ENCODE measurements at regions not wholly inside any gene's neighbourhood (a gene's known extent, or its start where the extent isn't known, plus 50 kb on each side); places are given as distances from the start of the nearest gene placed in this dataset.

DNA sequence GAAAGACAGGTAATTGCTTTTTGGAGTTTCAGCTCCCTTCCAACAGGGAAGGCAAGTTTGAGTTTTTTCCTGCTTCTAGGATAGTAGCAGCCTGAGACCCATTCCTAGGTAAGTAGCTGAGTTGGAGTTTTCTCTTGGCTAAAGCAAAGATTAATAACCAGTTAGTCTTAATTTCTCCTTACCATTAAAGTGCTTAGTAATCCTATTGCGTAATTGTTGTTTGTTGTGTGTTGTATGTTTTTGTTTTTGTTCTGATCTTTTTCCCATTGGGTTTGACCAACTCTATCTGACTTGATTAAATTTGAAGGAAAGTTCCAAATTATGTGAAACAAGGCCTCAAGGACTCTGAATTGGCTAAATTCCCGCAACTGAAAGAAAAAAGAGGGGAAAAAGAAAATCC is 83.5 kb downstream of the TBX22 start:
- H3K4me3 ChIP-seq (ENCODE audit: low read length): no peak overlapping the region

DNA sequence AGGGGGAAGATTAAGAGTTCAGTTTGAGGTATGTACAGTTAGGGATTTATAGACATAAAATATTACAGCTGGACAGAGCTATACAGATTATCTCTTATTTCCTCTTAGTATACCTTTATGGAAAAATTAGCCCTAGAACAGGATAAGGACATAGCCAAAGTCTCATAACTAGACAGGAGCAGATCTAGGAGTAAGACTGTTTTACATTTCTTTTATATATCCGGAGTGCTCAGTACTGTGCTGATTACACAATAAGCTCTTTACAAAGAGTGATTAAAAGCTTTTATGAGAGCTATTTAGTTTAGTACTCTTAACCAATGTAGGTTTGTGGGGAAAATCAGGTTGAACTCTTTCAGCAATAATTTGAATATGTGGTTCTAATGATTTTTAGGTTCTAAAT is 105.8 kb downstream of the TBX22 start:
- no peak for DNase-seq
- no peaks in the 10 kb centered on the region for H3K4me1 ChIP-seq (ENCODE audit: low read length)
- no peak overlapping the region for H2AFZ ChIP-seq (ENCODE audit: low read length)
- H3K4me3 ChIP-seq (ENCODE audit: low read length): no peak overlapping the region
- no peak overlapping the region for H3K9ac ChIP-seq (ENCODE audit: low read length)
- H3K36me3 ChIP-seq (ENCODE audit: insufficient read depth, low read length): no peaks in the 10 kb centered on the region
- no peaks in the 10 kb centered on the region for H4K20me1 ChIP-seq (ENCODE audit: insufficient read depth, low read depth, low read length)
- no peaks in the 10 kb centered on the region for H3K79me2 ChIP-seq (ENCODE audit: low read length)
- H3K27ac ChIP-seq (ENCODE audit: low read length): no peak overlapping the region
- H3K9me3 ChIP-seq (ENCODE audit: low read length): no peaks in the 10 kb centered on the region; the same call in 1 of the 2 replicates
- H3K27me3 ChIP-seq (ENCODE audit: low read length): no peaks in the 10 kb centered on the region
- no peaks in the 10 kb centered on the region for H3K9me2 ChIP-seq (replicated peaks; ENCODE audit: insufficient read depth, low read length)
- H3K4me2 ChIP-seq (ENCODE audit: low read depth, low read length, poor library complexity, severe bottlenecking): no peak overlapping the region

More for the DNA sequence above, 83.5 kb downstream of the TBX22 start:
- Histone ChIP-seq H3K9me2 (replicated peaks; ENCODE audit: insufficient read depth, low read length) (no peaks in the 10 kb centered on the region), H3K4me2 (ENCODE audit: low read depth, low read length, poor library complexity, severe bottlenecking) (no peak overlapping the region), H2AFZ (ENCODE audit: low read length) (no peak overlapping the region), H3K79me2 (ENCODE audit: low read length) (no peaks in the 10 kb centered on the region), H4K20me1 (ENCODE audit: insufficient read depth, low read depth, low read length) (no peaks in the 10 kb centered on the region), H3K4me1 (ENCODE audit: low read length) (no peaks in the 10 kb centered on the region), H3K9ac (ENCODE audit: low read length) (no peak overlapping the region), H3K27me3 (ENCODE audit: low read length) (no peaks in the 10 kb centered on the region), H3K36me3 (ENCODE audit: insufficient read depth, low read length) (no peaks in the 10 kb centered on the region), H3K27ac (ENCODE audit: low read length) (no peak overlapping the region), H3K9me3 (ENCODE audit: low read length) (peaks cover 10% of the 10 kb centered on the region; the same call in 1 of the 2 replicates)
- DNase-seq: no peak

DNA sequence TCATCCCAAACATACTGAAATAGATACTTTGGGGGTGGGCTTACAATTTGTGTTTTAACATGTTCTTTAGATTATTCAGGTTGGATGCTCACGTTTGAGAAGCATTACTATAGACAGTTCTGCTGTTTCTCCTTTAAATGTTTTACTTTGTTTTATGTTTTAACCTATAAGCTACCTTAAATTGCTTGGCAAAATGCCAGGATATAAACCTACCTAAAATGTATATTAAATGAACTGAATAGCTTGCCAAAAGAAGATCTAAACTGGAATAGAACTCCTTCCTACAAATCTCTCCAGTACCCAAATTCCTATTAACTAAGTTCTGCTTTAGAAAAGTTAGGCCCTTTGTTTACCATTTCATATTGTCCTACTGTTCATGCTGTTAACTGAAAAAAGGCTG is 124.4 kb downstream of the TBX22 start:
- Histone ChIP-seq H2AFZ (ENCODE audit: low read length) (no peak overlapping the region), H3K9ac (ENCODE audit: low read length) (no peak overlapping the region), H3K9me2 (replicated peaks; ENCODE audit: insufficient read depth, low read length) (no peaks in the 10 kb centered on the region), H3K9me3 (ENCODE audit: low read length) (peaks cover 21% of the 10 kb centered on the region), H3K79me2 (ENCODE audit: low read length) (no peaks in the 10 kb centered on the region), H3K27ac (ENCODE audit: low read length) (no peak overlapping the region), H3K36me3 (ENCODE audit: insufficient read depth, low read length) (no peaks in the 10 kb centered on the region), H4K20me1 (ENCODE audit: insufficient read depth, low read depth, low read length) (no peaks in the 10 kb centered on the region), H3K4me2 (ENCODE audit: low read depth, low read length, poor library complexity, severe bottlenecking) (no peak overlapping the region), H3K4me1 (ENCODE audit: low read length) (no peaks in the 10 kb centered on the region), H3K4me3 (ENCODE audit: low read length) (no peak overlapping the region), H3K27me3 (ENCODE audit: low read length) (no peaks in the 10 kb centered on the region)
- no peak for DNase-seq

DNA sequence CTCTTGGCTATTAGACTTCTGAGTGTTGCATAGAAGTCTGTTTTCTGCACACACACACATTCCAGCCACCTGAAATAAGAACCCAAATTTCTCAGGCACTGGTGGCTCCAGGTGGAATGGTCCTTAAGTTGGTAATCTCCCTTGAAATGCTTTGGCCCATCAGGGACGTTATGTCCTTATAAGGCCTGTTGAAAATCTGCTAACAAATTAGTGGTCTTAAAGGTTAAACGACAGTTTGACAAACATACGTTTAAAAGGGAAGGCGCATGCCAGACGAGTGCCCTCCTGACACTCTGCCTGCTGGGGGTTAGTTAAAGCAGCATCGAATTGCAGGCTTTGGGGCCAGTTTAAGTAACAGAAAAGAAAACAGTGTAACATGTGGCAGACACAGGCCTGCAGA is 125.0 kb downstream of the TBX22 start:
- H3K4me2 ChIP-seq (ENCODE audit: low read depth, low read length, poor library complexity, severe bottlenecking): no peak overlapping the region
- no peak overlapping the region for H2AFZ ChIP-seq (ENCODE audit: low read length)
- H3K9me3 ChIP-seq (ENCODE audit: low read length): peaks cover 21% of the 10 kb centered on the region
- H3K79me2 ChIP-seq (ENCODE audit: low read length): no peaks in the 10 kb centered on the region
- no peaks in the 10 kb centered on the region for H3K9me2 ChIP-seq (replicated peaks; ENCODE audit: insufficient read depth, low read length)
- H4K20me1 ChIP-seq (ENCODE audit: insufficient read depth, low read depth, low read length): no peaks in the 10 kb centered on the region
- H3K27me3 ChIP-seq (ENCODE audit: low read length): no peaks in the 10 kb centered on the region
- H3K36me3 ChIP-seq (ENCODE audit: insufficient read depth, low read length): no peaks in the 10 kb centered on the region
- no peak overlapping the region for H3K9ac ChIP-seq (ENCODE audit: low read length)
- no peak overlapping the region for H3K4me3 ChIP-seq (ENCODE audit: low read length)
- no peak for DNase-seq
- H3K27ac ChIP-seq (ENCODE audit: low read length): no peak overlapping the region
- no peaks in the 10 kb centered on the region for H3K4me1 ChIP-seq (ENCODE audit: low read length)

DNA sequence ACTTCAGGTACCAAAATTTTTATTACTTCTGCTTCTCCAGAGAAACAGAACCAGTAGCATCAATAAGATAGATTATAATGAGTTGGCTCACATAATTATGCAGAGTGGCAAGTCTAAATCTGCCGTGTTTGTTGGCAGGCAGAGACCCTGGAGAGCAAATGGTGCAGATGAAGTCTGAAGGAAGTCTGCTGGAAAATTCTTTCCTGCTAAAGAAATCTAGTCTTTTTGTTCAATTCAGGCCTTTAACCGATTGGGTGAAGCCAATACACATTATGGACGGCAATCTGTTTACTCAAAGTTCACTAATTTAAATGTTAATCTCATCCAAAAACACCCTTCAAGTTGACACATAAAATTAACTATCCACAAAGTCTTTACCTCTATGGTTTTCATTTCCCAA is 156.0 kb downstream of the TBX22 start:
- Histone ChIP-seq H3K36me3 (ENCODE audit: insufficient read depth, low read length) (no peaks in the 10 kb centered on the region), H3K27ac (ENCODE audit: low read length) (no peak overlapping the region), H3K4me3 (ENCODE audit: low read length) (no peak overlapping the region), H3K27me3 (ENCODE audit: low read length) (no peaks in the 10 kb centered on the region), H3K9me2 (replicated peaks; ENCODE audit: insufficient read depth, low read length) (no peaks in the 10 kb centered on the region), H3K9ac (ENCODE audit: low read length) (no peak overlapping the region), H3K4me1 (ENCODE audit: low read length) (no peaks in the 10 kb centered on the region), H3K4me2 (ENCODE audit: low read depth, low read length, poor library complexity, severe bottlenecking) (no peak overlapping the region), H4K20me1 (ENCODE audit: insufficient read depth, low read depth, low read length) (no peaks in the 10 kb centered on the region), H2AFZ (ENCODE audit: low read length) (no peak overlapping the region), H3K79me2 (ENCODE audit: low read length) (no peaks in the 10 kb centered on the region), H3K9me3 (ENCODE audit: low read length) (peaks cover 9% of the 10 kb centered on the region)
- DNase-seq: no peak

DNA sequence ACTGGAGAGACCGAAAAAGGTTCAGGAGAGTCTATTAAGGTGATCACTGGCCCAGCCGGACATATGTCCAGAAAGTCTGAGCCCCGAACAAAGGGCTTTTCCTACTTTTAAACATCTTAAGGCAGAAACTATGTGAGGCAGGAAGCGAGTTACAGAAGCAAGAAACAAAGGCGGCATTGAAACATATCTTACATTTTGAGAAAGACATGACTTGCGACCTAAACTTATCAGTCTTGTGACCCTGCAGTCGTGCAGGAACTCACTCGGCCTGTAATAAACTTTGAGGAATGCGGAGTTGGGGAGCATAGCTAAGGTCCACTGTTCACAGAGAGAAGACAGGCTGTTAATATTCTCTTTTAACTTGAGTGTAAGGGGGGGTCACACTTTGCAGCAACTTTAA is 158.7 kb downstream of the TBX22 start:
- Histone ChIP-seq H3K27me3 (ENCODE audit: low read length) (no peaks in the 10 kb centered on the region), H4K20me1 (ENCODE audit: insufficient read depth, low read depth, low read length) (no peaks in the 10 kb centered on the region), H3K79me2 (ENCODE audit: low read length) (no peaks in the 10 kb centered on the region), H3K4me3 (ENCODE audit: low read length) (no peak overlapping the region), H3K36me3 (ENCODE audit: insufficient read depth, low read length) (no peaks in the 10 kb centered on the region), H3K4me2 (ENCODE audit: low read depth, low read length, poor library complexity, severe bottlenecking) (no peak overlapping the region), H2AFZ (ENCODE audit: low read length) (no peak overlapping the region), H3K9me2 (replicated peaks; ENCODE audit: insufficient read depth, low read length) (no peaks in the 10 kb centered on the region), H3K27ac (ENCODE audit: low read length) (no peak overlapping the region), H3K4me1 (ENCODE audit: low read length) (no peaks in the 10 kb centered on the region), H3K9me3 (ENCODE audit: low read length) (peaks cover 15% of the 10 kb centered on the region), H3K9ac (ENCODE audit: low read length) (no peak overlapping the region)
- no peak for DNase-seq

DNA sequence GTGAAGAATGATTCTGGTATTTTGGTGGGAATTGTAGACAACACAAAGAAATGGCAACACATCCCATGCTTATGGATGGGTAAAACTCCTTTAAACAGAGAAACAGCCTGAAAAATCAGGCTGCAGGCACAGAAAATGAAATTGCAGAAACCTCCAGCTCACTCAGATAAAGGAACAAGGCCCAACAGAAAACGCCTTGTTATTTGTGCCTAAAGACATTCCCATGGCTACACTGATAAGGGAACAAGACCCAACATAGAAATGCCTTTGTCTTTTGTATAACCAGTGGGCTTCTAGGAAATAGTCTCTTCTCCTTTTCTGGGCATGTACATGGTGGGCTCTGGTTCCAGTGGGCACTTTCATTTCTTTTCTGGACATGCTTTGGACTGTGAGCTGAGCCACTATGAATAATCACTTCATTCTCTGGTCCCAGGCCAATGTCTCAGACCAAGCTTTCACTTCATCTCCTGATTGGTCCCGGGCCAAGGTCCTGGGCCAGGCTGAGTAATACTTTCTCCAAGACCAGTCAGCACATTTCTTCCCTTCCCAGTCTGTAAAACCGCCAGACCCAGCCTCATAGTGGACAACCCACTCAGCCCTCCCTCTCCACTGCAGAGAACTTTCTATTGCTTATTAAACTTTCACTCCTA is 160.5 kb downstream of the TBX22 start:
- no peaks in the 10 kb centered on the region for H4K20me1 ChIP-seq (ENCODE audit: insufficient read depth, low read depth, low read length)
- no peak overlapping the region for H3K27ac ChIP-seq (ENCODE audit: low read length)
- H3K9ac ChIP-seq (ENCODE audit: low read length): no peak overlapping the region
- H3K4me1 ChIP-seq (ENCODE audit: low read length): no peaks in the 10 kb centered on the region
- DNase-seq: no peak
- H3K9me2 ChIP-seq (replicated peaks; ENCODE audit: insufficient read depth, low read length): no peaks in the 10 kb centered on the region
- no peak overlapping the region for H3K4me2 ChIP-seq (ENCODE audit: low read depth, low read length, poor library complexity, severe bottlenecking)
- H3K9me3 ChIP-seq (ENCODE audit: low read length): peaks cover 15% of the 10 kb centered on the region
- H3K4me3 ChIP-seq (ENCODE audit: low read length): no peak overlapping the region
- H3K27me3 ChIP-seq (ENCODE audit: low read length): no peaks in the 10 kb centered on the region
- H3K79me2 ChIP-seq (ENCODE audit: low read length): no peaks in the 10 kb centered on the region
- no peaks in the 10 kb centered on the region for H3K36me3 ChIP-seq (ENCODE audit: insufficient read depth, low read length)
- no peak overlapping the region for H2AFZ ChIP-seq (ENCODE audit: low read length)

DNA sequence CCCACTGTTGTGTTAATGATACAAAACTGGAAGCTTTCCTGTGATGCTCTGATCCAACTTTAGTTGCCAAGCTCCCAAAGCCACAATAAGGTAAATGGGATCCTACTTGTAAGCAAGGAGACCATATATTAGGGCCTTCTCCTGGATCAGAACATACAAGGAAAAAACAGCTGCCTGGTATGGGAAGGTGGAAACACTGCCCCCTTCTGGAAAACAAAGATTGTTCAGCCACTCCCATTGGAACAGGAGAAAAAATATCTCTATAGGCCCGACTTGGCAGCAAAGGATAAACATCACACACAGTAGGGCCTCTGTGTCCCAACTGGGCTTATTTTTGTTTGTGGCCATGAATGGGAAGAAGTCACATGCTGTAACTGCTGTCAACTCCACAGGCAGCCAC is 166.5 kb downstream of the TBX22 start:
- Histone ChIP-seq H2AFZ (ENCODE audit: low read length) (no peak overlapping the region), H3K4me2 (ENCODE audit: low read depth, low read length, poor library complexity, severe bottlenecking) (no peak overlapping the region), H3K9ac (ENCODE audit: low read length) (no peak overlapping the region), H3K4me3 (ENCODE audit: low read length) (no peak overlapping the region), H3K27me3 (ENCODE audit: low read length) (no peaks in the 10 kb centered on the region), H4K20me1 (ENCODE audit: insufficient read depth, low read depth, low read length) (no peaks in the 10 kb centered on the region), H3K79me2 (ENCODE audit: low read length) (no peaks in the 10 kb centered on the region), H3K27ac (ENCODE audit: low read length) (no peak overlapping the region), H3K36me3 (ENCODE audit: insufficient read depth, low read length) (no peaks in the 10 kb centered on the region), H3K4me1 (ENCODE audit: low read length) (no peaks in the 10 kb centered on the region), H3K9me2 (replicated peaks; ENCODE audit: insufficient read depth, low read length) (no peaks in the 10 kb centered on the region), H3K9me3 (ENCODE audit: low read length) (peaks cover 9% of the 10 kb centered on the region)
- no peak for DNase-seq

DNA sequence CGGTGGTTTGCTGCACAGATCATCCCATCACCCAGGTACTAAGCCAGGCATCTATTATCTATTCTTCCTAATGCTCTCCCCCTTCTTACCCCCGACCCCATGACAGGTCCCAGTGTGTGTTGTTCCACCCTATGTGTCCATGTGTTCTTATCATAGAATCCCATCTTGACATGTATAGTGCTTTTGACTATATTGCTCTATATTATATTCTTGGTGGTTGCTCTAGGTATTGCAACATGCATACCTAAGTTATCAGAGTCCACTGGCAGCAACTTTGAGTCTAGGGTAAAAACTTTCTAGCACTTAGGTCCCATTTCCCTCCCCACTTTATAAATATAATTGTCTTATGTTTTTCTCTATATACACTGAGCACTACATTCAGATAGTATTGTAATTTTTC is 170.3 kb downstream of the TBX22 start:
- Histone ChIP-seq H3K36me3 (ENCODE audit: insufficient read depth, low read length) (no peaks in the 10 kb centered on the region), H3K9ac (ENCODE audit: low read length) (no peak overlapping the region), H3K4me1 (ENCODE audit: low read length) (no peaks in the 10 kb centered on the region), H3K27ac (ENCODE audit: low read length) (no peak overlapping the region), H3K9me3 (ENCODE audit: low read length) (peaks cover 9% of the 10 kb centered on the region), H3K4me3 (ENCODE audit: low read length) (no peak overlapping the region), H4K20me1 (ENCODE audit: insufficient read depth, low read depth, low read length) (no peaks in the 10 kb centered on the region), H3K9me2 (replicated peaks; ENCODE audit: insufficient read depth, low read length) (no peaks in the 10 kb centered on the region), H3K79me2 (ENCODE audit: low read length) (no peaks in the 10 kb centered on the region), H2AFZ (ENCODE audit: low read length) (no peak overlapping the region), H3K4me2 (ENCODE audit: low read depth, low read length, poor library complexity, severe bottlenecking) (no peak overlapping the region), H3K27me3 (ENCODE audit: low read length) (no peaks in the 10 kb centered on the region)
- DNase-seq: no peak

Data from Karpas-422 (cell line).